ENCODE measurements at regions not wholly inside any gene's neighbourhood (a gene's known extent, or its start where the extent isn't known, plus 50 kb on each side); places are given as distances from the start of the nearest gene placed in this dataset.

- no peak for DNase-seq (ENCODE audit: low spot score)
- TF ChIP-seq CTCF (IDR thresholded peaks at IDR 0.05; ENCODE audit: extremely low read depth, missing control alignments): no peak
Measured at GRCh38 chr14:96638041-96638855, 136.1 kb downstream of the PAPOLA start.

GRCh38 chr14:96639550-96639949 is 137.4 kb downstream of the PAPOLA start:
- no peak for DNase-seq (ENCODE audit: low spot score)
- no peak for TF ChIP-seq CTCF (IDR thresholded peaks at IDR 0.05; ENCODE audit: extremely low read depth, missing control alignments)

DNA sequence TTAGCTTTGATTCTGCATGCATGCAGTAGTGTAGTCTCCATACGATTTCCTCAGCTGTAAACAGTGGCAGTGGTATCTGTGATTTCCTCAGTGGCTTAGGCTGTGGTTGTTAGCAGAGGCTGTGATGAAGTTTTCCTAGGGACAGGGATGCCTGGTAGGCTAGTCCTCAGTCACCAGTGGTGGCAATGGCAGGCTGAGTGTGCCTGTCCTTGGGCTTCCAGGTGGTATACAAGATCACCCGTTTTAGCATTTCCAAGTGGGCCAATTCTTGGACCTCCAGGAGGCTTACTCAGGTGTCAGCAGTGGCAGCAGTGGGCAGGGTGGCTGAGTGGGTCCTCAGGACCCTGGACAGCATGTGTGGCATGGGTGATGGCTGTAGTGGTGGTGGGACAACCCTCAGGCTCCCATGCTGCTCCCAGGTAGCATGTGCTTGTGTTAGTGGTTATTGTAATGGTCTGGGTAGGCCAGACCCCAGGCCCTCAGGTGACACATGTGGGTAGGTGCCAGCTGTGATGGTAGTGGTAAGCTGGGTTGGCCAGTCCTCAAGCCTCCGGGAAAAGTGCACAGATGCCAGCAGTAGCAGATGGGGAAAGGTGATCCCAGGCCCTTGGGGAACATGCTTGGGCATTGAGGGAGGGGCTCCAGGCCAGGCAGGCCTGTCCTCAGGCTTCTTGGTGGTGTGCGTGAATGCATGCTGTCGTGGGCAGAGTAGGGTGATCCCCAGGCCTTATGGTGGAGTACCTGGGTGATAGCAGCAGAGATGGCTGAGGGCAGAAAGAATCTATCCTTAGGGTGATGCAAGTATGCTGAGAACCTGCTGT is 146.5 kb downstream of the PAPOLA start:
- DNase-seq (ENCODE audit: low spot score): no peak
- no peak for TF ChIP-seq CTCF (IDR thresholded peaks at IDR 0.05; ENCODE audit: extremely low read depth, missing control alignments)

DNA sequence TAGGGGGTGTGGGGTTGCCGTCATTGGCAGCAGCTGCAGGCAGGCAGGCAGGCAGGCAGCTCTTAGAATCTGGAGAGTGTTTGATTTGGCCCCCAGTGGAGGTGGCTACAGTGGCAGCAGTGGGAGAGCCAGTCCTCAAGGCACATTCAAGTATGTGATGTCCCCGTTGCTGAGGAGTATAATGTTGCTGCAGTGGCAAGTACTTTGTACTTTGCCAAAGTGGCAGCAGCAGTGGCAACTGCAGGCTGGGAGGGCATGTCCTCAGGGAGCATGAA is 147.1 kb downstream of the PAPOLA start:
- no peak for DNase-seq (ENCODE audit: low spot score)
- TF ChIP-seq CTCF (IDR thresholded peaks at IDR 0.05; ENCODE audit: extremely low read depth, missing control alignments): no peak

DNA sequence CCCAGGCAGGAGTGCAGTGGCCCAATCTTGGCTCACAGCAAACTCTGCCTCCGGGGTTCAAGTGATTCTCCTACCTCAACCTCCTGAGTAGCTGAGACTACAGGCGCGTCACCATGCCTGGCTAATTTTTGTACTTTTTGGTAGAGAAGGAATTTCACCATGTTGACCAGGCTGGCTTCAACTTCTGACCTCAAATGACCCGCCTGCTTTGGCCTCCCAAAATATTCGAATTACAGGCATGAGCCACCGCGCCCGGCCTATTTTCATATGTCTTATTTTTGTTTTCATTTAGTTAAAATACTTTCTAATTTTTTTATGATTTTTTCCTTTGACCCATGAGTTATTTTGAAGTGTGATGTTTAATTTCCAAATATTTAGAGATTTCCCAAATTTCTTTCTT is 143.6 kb upstream of the VRK1 start:
- DNase-seq (ENCODE audit: low spot score): no peak
- TF ChIP-seq CTCF (IDR thresholded peaks at IDR 0.05; ENCODE audit: extremely low read depth, missing control alignments): no peak

DNA sequence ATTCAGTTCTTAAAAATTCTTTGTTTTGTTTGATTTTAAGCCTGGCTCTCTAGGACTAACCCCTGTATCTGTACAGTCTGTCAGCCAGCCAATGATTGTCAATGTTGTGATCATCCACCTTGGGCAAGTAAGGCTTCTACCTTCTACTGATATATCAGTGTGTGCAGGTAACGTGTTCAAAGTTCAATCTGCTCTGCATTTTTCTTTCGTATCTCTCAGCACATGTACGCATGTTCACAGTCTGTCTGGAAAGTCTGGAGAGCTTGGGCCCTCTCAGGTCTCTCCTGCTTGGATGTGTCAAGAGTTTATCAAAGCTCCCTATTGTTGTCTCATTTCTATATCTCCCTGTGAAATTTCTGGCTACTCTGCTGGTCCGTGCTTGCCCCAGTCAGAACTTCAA is 138.6 kb upstream of the VRK1 start:
- no peak for TF ChIP-seq CTCF (IDR thresholded peaks at IDR 0.05; ENCODE audit: extremely low read depth, missing control alignments)
- no peak for DNase-seq (ENCODE audit: low spot score)

- no peak for DNase-seq (ENCODE audit: low spot score)
- no peak for TF ChIP-seq CTCF (IDR thresholded peaks at IDR 0.05; ENCODE audit: extremely low read depth, missing control alignments)
Measured at GRCh38 chr14:96660123-96660522, 137.1 kb upstream of the VRK1 start.

Measured in GM20000 (cell line).